DND-41 (cell line): ENCODE measurements at regions not wholly inside any gene's neighbourhood (a gene's known extent, or its start where the extent isn't known, plus 50 kb on each side); places are given as distances from the start of the nearest gene placed in this dataset.

Experiments used
- EZH2 ChIP-seq: IDR thresholded peaks from 3 replicates; pipeline ENCODE4 v1.6.1; 2012; ENCODE audit warnings: borderline replicate concordance, low read depth, mild to moderate bottlenecking, moderate library complexity, low read length, inconsistent platforms; ENCODE audit not compliant: severe bottlenecking
- TF ChIP-seq, protein P1 (sequence below): IDR thresholded peaks from 2 replicates; pipeline ENCODE4 v1.5.1; 2012; ENCODE audit warnings: borderline replicate concordance, low read length, moderate library complexity, mild to moderate bottlenecking; ENCODE audit not compliant: poor library complexity, severe bottlenecking; ENCODE audit errors: extremely low read depth

- TF ChIP-seq, protein P1, sequence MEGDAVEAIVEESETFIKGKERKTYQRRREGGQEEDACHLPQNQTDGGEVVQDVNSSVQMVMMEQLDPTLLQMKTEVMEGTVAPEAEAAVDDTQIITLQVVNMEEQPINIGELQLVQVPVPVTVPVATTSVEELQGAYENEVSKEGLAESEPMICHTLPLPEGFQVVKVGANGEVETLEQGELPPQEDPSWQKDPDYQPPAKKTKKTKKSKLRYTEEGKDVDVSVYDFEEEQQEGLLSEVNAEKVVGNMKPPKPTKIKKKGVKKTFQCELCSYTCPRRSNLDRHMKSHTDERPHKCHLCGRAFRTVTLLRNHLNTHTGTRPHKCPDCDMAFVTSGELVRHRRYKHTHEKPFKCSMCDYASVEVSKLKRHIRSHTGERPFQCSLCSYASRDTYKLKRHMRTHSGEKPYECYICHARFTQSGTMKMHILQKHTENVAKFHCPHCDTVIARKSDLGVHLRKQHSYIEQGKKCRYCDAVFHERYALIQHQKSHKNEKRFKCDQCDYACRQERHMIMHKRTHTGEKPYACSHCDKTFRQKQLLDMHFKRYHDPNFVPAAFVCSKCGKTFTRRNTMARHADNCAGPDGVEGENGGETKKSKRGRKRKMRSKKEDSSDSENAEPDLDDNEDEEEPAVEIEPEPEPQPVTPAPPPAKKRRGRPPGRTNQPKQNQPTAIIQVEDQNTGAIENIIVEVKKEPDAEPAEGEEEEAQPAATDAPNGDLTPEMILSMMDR, result no peak
- TF ChIP-seq EZH2, result no peak
Observed at GRCh38 chr7:109309790-109310189, 740.1 kb downstream of the DNAJB9 start.
